MCF 10A (cell line): ENCODE measurements at regions not wholly inside any gene's neighbourhood (a gene's known extent, or its start where the extent isn't known, plus 50 kb on each side); places are given as distances from the start of the nearest gene placed in this dataset.

Experiments used
- BruUV-seq: library from RNA; stranded (reverse); fragments of 400-500 nt; replicated peaks from 2 replicates; lab custom pipeline; 2021; lab: Mats Ljungman, UMichigan
- CTCF ChIA-PET: fragments of 300-600 bp; sonication (Branson Sonifier 250); formaldehyde crosslinking; extraction: SDS; loops from one replicate; lab custom pipeline; 2021; ENCODE audit warnings: antibody characterized with exemption, inconsistent platforms; lab: Yijun Ruan, JAX
- POLR2A ChIA-PET: fragments of 300-600, 350-650 bp; sonication (Branson Sonifier 250); formaldehyde crosslinking; extraction: SDS; loops from one replicate; lab custom pipeline; 2020; ENCODE audit warnings: antibody characterized with exemption, inconsistent platforms; lab: Yijun Ruan, JAX
- DNase-seq: peaks from one replicate; pipeline ENCODE4 v3.0.0-alpha.2; 2018; ENCODE audit not compliant: unreplicated experiment
- H3K27ac Mint-ChIP-seq: one replicate; pipeline ENCODE4 v1.8.0; 2022; ENCODE audit warnings: mild to moderate bottlenecking, low read depth, mixed read lengths; ENCODE audit not compliant: unreplicated experiment
- H3K27me3 Mint-ChIP-seq: one replicate; pipeline ENCODE4 v1.8.0; 2022; ENCODE audit warnings: mixed read lengths; ENCODE audit not compliant: insufficient read depth, unreplicated experiment
- H3K36me3 Mint-ChIP-seq: one replicate; pipeline ENCODE4 v1.8.0; 2022; ENCODE audit warnings: mild to moderate bottlenecking, moderate library complexity, mixed read lengths; ENCODE audit not compliant: insufficient read depth, unreplicated experiment
- H3K4me1 Mint-ChIP-seq: one replicate; pipeline ENCODE4 v1.8.0; 2022; ENCODE audit warnings: mixed read lengths; ENCODE audit not compliant: insufficient read depth, unreplicated experiment
- H3K4me3 Mint-ChIP-seq: one replicate; pipeline ENCODE4 v1.8.0; 2022; ENCODE audit warnings: mild to moderate bottlenecking, moderate library complexity, mixed read lengths; ENCODE audit not compliant: unreplicated experiment
- H3K9me3 Mint-ChIP-seq: one replicate; pipeline ENCODE4 v1.8.0; 2022; ENCODE audit warnings: mixed read lengths; ENCODE audit not compliant: unreplicated experiment
- intact Hi-C: fragments of 100-400 bp; cut with micrococcal nuclease; formaldehyde crosslinking; loops from 2 replicates; pipeline ENCODE4 v1.14.1; 2022
- TF ChIP-seq, protein P1 (sequence below): fragments of 200-600 bp; IDR thresholded peaks from one replicate; pipeline ENCODE4 v1.8.0; 2022; ENCODE audit warnings: antibody characterized with exemption, mild to moderate bottlenecking; ENCODE audit not compliant: unreplicated experiment

DNA sequence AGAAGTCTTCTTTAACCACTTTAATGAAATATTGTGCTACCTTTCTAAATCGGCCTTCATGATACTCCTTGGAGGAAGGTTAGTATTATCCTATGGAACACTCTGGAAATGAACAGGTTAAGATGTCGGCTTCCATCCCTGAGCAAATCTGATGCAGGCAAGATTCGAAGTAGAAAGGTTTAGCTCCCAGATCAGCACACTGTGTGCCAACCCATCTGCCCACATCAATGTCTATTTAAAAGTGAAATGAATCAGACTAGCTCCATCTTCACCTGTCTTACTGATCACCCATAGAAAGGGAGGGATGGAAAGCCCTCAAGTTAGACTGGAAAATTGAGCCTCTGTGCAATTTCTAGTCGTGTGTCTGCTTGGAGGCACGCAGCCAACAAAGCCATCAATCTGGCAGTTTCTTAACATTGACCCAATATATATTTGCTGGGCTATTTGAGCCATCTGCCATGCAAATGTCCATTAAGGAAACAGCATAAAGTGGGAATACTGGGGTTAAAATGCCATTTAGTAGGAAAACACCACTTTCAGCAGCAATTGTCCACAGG lies 506.1 kb downstream of the RMST start:
- CTCF ChIA-PET: interaction anchor here (0.5 to 1.2 kb wide), 2 partner anchors 8 to 36 kb away, joined by 4 to 6 read pairs; no protein-coding TSS in a partner anchor

DNA sequence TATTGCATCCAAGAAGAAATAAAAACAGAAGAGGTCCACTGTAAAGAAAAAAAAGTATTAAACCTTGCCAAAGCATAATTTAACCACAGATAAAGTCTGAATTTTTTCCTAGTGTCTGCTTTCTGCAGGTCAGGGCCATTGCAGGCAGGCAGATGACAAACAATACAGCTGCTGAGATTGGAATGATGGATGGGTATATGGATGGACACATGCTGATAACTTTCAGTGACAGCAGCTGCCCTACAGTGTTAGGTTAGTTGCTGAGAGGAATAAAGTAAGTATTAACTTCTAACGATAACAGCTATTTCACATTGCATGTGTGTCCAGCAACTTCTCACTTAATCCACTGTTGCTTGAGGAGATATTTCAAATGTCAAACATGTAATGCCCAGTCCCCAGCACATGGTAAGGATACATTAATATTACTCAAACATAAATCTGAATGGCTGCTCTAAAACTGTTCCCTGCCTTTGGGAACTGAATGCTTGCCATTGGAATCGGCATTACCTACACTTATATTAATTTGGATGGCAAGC lies 515.3 kb downstream of the RMST start:
- no peaks in the 10 kb centered on the region for H3K36me3 Mint-ChIP-seq

More for the DNA sequence above, 506.1 kb downstream of the RMST start:
- no peaks in the 10 kb centered on the region for H3K36me3 Mint-ChIP-seq
- H3K4me3 Mint-ChIP-seq: no peak overlapping the region
- H3K27ac Mint-ChIP-seq: no peak overlapping the region
- H3K4me1 Mint-ChIP-seq: no peaks in the 10 kb centered on the region
- intact Hi-C loops: no loop called here
- no TSS peak for BruUV-seq
- no peaks in the 10 kb centered on the region for H3K27me3 Mint-ChIP-seq
- TF ChIP-seq, protein P1, sequence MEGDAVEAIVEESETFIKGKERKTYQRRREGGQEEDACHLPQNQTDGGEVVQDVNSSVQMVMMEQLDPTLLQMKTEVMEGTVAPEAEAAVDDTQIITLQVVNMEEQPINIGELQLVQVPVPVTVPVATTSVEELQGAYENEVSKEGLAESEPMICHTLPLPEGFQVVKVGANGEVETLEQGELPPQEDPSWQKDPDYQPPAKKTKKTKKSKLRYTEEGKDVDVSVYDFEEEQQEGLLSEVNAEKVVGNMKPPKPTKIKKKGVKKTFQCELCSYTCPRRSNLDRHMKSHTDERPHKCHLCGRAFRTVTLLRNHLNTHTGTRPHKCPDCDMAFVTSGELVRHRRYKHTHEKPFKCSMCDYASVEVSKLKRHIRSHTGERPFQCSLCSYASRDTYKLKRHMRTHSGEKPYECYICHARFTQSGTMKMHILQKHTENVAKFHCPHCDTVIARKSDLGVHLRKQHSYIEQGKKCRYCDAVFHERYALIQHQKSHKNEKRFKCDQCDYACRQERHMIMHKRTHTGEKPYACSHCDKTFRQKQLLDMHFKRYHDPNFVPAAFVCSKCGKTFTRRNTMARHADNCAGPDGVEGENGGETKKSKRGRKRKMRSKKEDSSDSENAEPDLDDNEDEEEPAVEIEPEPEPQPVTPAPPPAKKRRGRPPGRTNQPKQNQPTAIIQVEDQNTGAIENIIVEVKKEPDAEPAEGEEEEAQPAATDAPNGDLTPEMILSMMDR: no peak
- H3K9me3 Mint-ChIP-seq: no peaks in the 10 kb centered on the region
- DNase-seq: no peak
- POLR2A ChIA-PET: no interaction called here

DNA sequence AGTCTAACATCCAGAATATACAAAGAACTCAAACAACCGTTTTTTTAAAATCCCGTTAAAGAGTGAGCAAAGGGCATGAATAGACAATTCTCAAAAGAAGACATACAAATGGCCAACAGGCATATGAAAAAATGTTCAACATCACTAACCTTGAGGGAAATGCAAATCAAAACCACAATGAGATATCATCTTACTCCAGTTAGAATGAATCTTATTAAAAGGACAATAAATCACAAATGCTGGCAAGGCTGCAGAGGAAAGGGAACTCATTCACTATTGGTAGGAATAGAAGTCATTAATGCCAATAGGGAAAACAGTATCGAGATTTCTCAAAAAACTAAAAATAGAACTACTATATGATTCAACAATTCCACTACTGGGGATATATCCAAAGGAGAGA lies 520.1 kb downstream of the RMST start:
- ChIA-PET POLR2A (no interaction called here), CTCF (no interaction called here)
- BruUV-seq: no TSS peak
- no peaks in the 10 kb centered on the region for H3K4me1 Mint-ChIP-seq
- H3K4me3 Mint-ChIP-seq: no peak overlapping the region
- H3K27me3 Mint-ChIP-seq: no peaks in the 10 kb centered on the region
- TF ChIP-seq, protein P1: no peak
- no peaks in the 10 kb centered on the region for H3K36me3 Mint-ChIP-seq
- DNase-seq: no peak
- H3K9me3 Mint-ChIP-seq: no peaks in the 10 kb centered on the region
- intact Hi-C loops: no loop called here
- H3K27ac Mint-ChIP-seq: no peak overlapping the region

More for the DNA sequence above, 515.3 kb downstream of the RMST start:
- TF ChIP-seq, protein P1: no peak
- intact Hi-C loops: no loop called here
- Mint-ChIP-seq H3K4me1 (no peaks in the 10 kb centered on the region), H3K27me3 (no peaks in the 10 kb centered on the region), H3K27ac (no peak overlapping the region), H3K4me3 (no peak overlapping the region), H3K9me3 (no peaks in the 10 kb centered on the region)
- no peak for DNase-seq
- POLR2A ChIA-PET: no interaction called here
- CTCF ChIA-PET: interaction anchor here (1.5 kb wide), 1 partner anchor 17 kb away, joined by 4 read pairs; no protein-coding TSS in a partner anchor
- no TSS peak for BruUV-seq

DNA sequence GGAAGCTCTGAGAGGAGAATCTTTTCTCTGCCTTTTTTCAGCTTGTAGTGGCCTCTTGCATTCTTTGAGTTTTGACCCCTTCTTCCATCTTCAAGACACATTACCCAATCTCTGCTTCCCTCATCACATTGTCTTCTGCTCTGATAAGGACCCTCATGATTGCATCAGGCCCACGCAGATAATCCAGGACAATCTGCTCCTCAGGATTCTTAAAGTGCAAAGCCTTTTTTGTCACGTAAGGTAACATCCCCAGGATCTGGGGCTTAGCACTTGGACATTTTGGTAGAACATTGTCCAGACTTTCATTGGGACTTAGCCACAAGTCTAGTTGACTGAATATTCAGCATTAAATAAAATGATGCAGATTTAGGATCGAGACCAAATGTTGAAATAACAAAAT lies 521.2 kb downstream of the RMST start:
- intact Hi-C loops: no loop called here
- DNase-seq: no peak
- H3K4me1 Mint-ChIP-seq: no peaks in the 10 kb centered on the region
- no peaks in the 10 kb centered on the region for H3K27me3 Mint-ChIP-seq
- H3K9me3 Mint-ChIP-seq: no peaks in the 10 kb centered on the region
- no peaks in the 10 kb centered on the region for H3K36me3 Mint-ChIP-seq
- ChIA-PET CTCF (no interaction called here), POLR2A (no interaction called here)
- TF ChIP-seq, protein P1: no peak
- no peak overlapping the region for H3K27ac Mint-ChIP-seq
- BruUV-seq: no TSS peak
- H3K4me3 Mint-ChIP-seq: no peak overlapping the region
